NB4 (cell line): ENCODE measurements at regions not wholly inside any gene's neighbourhood (a gene's known extent, or its start where the extent isn't known, plus 50 kb on each side); places are given as distances from the start of the nearest gene placed in this dataset.

Source experiments
- DNase-seq: peaks from one replicate; pipeline ENCODE4 v3.0.0; 2010; ENCODE audit warnings: low read depth
- H3K4me3 ChIP-seq: one replicate; pipeline ENCODE4 v1.5.1; 2011; ENCODE audit warnings: mild to moderate bottlenecking, low read depth, low read length, moderate library complexity
- CTCF ChIP-seq: IDR thresholded peaks from one replicate; pipeline ENCODE4 v1.5.1; 2012; ENCODE audit warnings: low read depth, low read length
- MAX ChIP-seq: IDR thresholded peaks from 2 replicates; pipeline ENCODE4 v1.6.1; 2011; ENCODE audit warnings: low read depth, low read length
- MYC ChIP-seq: IDR thresholded peaks from 2 replicates; pipeline ENCODE4 v1.6.1; 2011; ENCODE audit warnings: low read depth, low read length
- POLR2A ChIP-seq: IDR thresholded peaks from 2 replicates; pipeline ENCODE4 v1.6.1; 2011; ENCODE audit warnings: mild to moderate bottlenecking; ENCODE audit not compliant: insufficient read length; ENCODE audit errors: extremely low read depth

GRCh38 chr13:79043208-79043607, 362.8 kb downstream of the RBM26 start:
- TF ChIP-seq CTCF (no peak), MAX (no peak), MYC (no peak), POLR2A (no peak)
- no peak overlapping the region for H3K4me3 ChIP-seq
- no peak for DNase-seq

- DNase-seq, result no peak
- H3K4me3 ChIP-seq, result no peak overlapping the region
- TF ChIP-seq CTCF (no peak), MAX (no peak), MYC (no peak)
Observed at GRCh38 chr13:79037197-79037596, 368.9 kb downstream of the RBM26 start.

GRCh38 chr13:79034341-79034740, 371.7 kb downstream of the RBM26 start:
- TF ChIP-seq MYC, result no peak
- no peak for TF ChIP-seq MAX
- TF ChIP-seq POLR2A, result no peak
- TF ChIP-seq CTCF, result no peak
- H3K4me3 ChIP-seq, result no peak overlapping the region
- no peak for DNase-seq

- DNase-seq, result no peak
- H3K4me3 ChIP-seq, result no peak overlapping the region
- no peak for TF ChIP-seq POLR2A
- no peak for TF ChIP-seq MAX
Observed at GRCh38 chr13:79030513-79030912, 371.6 kb upstream of the OBI1 start.

- no peak overlapping the region for H3K4me3 ChIP-seq
Observed at GRCh38 chr13:79018166-79018565, 359.2 kb upstream of the OBI1 start.

GRCh38 chr13:79011179-79011578, 352.2 kb upstream of the OBI1 start:
- DNase-seq, result no peak
- H3K4me3 ChIP-seq, result no peak overlapping the region
- TF ChIP-seq MAX (no peak), CTCF (no peak), MYC (no peak), POLR2A (no peak)

More at GRCh38 chr13:79018166-79018565, 359.2 kb upstream of the OBI1 start:
- DNase-seq, result no peak
- TF ChIP-seq MAX (no peak), MYC (no peak), POLR2A (no peak), CTCF (no peak)
